Mammary epithelial cell (primary cell): ENCODE measurements at regions not wholly inside any gene's neighbourhood (a gene's known extent, or its start where the extent isn't known, plus 50 kb on each side); places are given as distances from the start of the nearest gene placed in this dataset.

Experiments
- EZH2 ChIP-seq: IDR thresholded peaks from 2 replicates; pipeline ENCODE4 v1.6.1; 2012; ENCODE audit warnings: low read length, inconsistent platforms, borderline replicate concordance
- TF ChIP-seq, protein P1 (sequence below), 2 donors: IDR thresholded peaks in 1 of 2; conservative IDR thresholded peaks in 1 of 2; 2 replicates each; pipeline ENCODE4 v1.5.1; 2011 to 2012; ENCODE audit warnings: inconsistent platforms in 2 of 2, low read length in 2 of 2, mild to moderate bottlenecking in 2 of 2, control low read depth in 1 of 2, low read depth in 1 of 2; ENCODE audit not compliant: insufficient read depth in 1 of 2; ENCODE audit errors: extremely low read depth in 1 of 2

DNA sequence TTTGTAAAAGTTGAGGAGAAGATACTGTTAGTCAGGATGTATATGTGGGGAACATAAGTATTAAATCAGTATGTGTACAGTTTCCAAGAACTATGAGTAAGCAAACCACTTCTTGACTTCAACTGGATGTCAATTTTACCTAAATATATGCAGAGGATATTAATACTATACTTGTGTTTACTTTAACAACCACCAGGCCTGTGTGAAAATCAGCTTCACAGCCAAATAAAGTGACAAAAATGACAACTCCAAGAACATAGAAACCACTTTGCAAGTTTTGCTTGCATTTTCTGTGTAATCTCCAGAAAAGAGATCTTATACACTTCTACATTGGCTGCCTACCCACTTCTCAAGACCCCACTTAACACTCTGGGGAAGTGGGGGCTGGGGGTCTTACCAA is 293.3 kb upstream of the RORA start:
- TF ChIP-seq, protein P1, sequence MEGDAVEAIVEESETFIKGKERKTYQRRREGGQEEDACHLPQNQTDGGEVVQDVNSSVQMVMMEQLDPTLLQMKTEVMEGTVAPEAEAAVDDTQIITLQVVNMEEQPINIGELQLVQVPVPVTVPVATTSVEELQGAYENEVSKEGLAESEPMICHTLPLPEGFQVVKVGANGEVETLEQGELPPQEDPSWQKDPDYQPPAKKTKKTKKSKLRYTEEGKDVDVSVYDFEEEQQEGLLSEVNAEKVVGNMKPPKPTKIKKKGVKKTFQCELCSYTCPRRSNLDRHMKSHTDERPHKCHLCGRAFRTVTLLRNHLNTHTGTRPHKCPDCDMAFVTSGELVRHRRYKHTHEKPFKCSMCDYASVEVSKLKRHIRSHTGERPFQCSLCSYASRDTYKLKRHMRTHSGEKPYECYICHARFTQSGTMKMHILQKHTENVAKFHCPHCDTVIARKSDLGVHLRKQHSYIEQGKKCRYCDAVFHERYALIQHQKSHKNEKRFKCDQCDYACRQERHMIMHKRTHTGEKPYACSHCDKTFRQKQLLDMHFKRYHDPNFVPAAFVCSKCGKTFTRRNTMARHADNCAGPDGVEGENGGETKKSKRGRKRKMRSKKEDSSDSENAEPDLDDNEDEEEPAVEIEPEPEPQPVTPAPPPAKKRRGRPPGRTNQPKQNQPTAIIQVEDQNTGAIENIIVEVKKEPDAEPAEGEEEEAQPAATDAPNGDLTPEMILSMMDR (conservative IDR thresholded peaks at IDR 0.05 in 1 of 2, IDR thresholded peaks at IDR 0.05 in 1 of 2; ENCODE audit: extremely low read depth in 1 of 2, insufficient read depth in 1 of 2, low read depth in 1 of 2, low read length in 2 of 2) = no peak
- TF ChIP-seq EZH2 = no peak
